ENCODE measurements at regions not wholly inside any gene's neighbourhood (a gene's known extent, or its start where the extent isn't known, plus 50 kb on each side); places are given as distances from the start of the nearest gene placed in this dataset.

DNA sequence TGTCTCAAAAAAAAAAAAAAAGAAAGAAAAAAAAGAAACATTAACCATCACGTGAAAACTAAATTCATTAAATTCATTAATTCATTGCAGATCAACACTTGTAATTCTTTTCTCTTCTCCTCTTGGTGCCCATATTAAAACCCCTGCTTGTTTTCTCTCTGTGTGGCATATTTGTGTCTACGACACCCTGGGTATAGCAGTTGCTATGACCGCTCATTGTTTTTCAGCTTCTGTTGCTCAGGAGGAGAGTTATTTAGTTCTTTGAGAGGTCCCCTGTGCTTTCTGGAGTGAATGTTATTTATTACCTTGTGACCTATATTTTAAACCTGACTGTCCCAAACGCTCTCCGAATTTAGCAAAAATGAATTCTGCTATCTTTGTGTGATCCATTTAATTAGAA, 62.3 kb upstream of the CLMP start:
- Mint-ChIP-seq H3K36me3 (ENCODE audit: low read depth) (peaks cover 3% of the 10 kb centered on the region), H3K27ac (no peak overlapping the region), H3K27me3 (ENCODE audit: insufficient read depth) (peaks cover 5% of the 10 kb centered on the region), H3K4me1 (peaks cover 12% of the 10 kb centered on the region), H3K9me3 (peaks cover 40% of the 10 kb centered on the region), H3K4me3 (no peak overlapping the region)
- 99 to 100% methylated on average over 3 to 5 of the region's 5 CpGs for WGBS, 2 experiments (ENCODE audit: insufficient coverage in 1 of 2, insufficient read length in 1 of 2)
- H3K36me3 ChIP-seq (ENCODE audit: control insufficient read depth, insufficient read depth, low read length): no peaks in the 10 kb centered on the region
- H3K27ac ChIP-seq (ENCODE audit: low read depth, low read length): no peak overlapping the region
- DNase-seq: no peak
- H3K9ac ChIP-seq (ENCODE audit: extremely low read depth, low read length, poor library complexity, severe bottlenecking): no peak overlapping the region
- TF ChIP-seq, protein P1, sequence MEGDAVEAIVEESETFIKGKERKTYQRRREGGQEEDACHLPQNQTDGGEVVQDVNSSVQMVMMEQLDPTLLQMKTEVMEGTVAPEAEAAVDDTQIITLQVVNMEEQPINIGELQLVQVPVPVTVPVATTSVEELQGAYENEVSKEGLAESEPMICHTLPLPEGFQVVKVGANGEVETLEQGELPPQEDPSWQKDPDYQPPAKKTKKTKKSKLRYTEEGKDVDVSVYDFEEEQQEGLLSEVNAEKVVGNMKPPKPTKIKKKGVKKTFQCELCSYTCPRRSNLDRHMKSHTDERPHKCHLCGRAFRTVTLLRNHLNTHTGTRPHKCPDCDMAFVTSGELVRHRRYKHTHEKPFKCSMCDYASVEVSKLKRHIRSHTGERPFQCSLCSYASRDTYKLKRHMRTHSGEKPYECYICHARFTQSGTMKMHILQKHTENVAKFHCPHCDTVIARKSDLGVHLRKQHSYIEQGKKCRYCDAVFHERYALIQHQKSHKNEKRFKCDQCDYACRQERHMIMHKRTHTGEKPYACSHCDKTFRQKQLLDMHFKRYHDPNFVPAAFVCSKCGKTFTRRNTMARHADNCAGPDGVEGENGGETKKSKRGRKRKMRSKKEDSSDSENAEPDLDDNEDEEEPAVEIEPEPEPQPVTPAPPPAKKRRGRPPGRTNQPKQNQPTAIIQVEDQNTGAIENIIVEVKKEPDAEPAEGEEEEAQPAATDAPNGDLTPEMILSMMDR (conservative IDR thresholded peaks at IDR 0.05): no peak
- no peak overlapping the region for H3K4me3 ChIP-seq (ENCODE audit: low read length)
- H3K4me1 ChIP-seq (ENCODE audit: control insufficient read depth, insufficient read depth, low read length): no peaks in the 10 kb centered on the region
- peaks cover 32% of the 10 kb centered on the region for H3K9me3 ChIP-seq (ENCODE audit: control insufficient read depth, low read length)
- H3K27me3 ChIP-seq (ENCODE audit: control insufficient read depth, insufficient read depth, low read length, poor library complexity, severe bottlenecking): no peaks in the 10 kb centered on the region

DNA sequence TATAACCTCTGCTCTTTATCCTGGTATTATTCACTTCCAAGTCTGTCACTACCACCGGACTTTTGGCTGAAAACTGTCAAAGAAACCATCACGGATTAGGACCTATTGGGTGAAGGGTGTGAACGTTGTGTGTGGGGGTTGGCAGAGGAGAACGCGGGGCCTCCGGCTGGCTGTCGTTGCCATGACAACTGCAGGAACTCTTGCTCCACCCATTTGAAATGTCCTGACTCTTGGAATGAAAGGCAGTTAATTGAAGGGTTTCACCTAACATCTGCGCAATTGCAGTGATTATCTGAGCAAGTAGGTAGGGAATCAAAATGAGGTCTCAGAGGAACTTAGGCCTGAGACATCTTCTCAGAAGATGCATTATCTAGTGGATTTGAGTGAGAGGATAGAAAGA, 60.9 kb upstream of the CLMP start:
- H3K9me3 Mint-ChIP-seq: peaks cover 40% of the 10 kb centered on the region
- Histone ChIP-seq H3K4me3 (ENCODE audit: low read length) (no peak overlapping the region), H3K9me3 (ENCODE audit: control insufficient read depth, low read length) (peaks cover 32% of the 10 kb centered on the region), H3K4me1 (ENCODE audit: control insufficient read depth, insufficient read depth, low read length) (no peaks in the 10 kb centered on the region), H3K27ac (ENCODE audit: low read depth, low read length) (no peak overlapping the region), H3K27me3 (ENCODE audit: control insufficient read depth, insufficient read depth, low read length, poor library complexity, severe bottlenecking) (no peaks in the 10 kb centered on the region), H3K36me3 (ENCODE audit: control insufficient read depth, insufficient read depth, low read length) (no peaks in the 10 kb centered on the region), H3K9ac (ENCODE audit: extremely low read depth, low read length, poor library complexity, severe bottlenecking) (no peak overlapping the region)
- H3K27ac Mint-ChIP-seq: no peak overlapping the region
- TF ChIP-seq, protein P1 (conservative IDR thresholded peaks at IDR 0.05): no peak
- peaks cover 5% of the 10 kb centered on the region for H3K27me3 Mint-ChIP-seq (ENCODE audit: insufficient read depth)
- H3K36me3 Mint-ChIP-seq (ENCODE audit: low read depth): peaks cover 3% of the 10 kb centered on the region
- H3K4me3 Mint-ChIP-seq: no peak overlapping the region
- no peak for DNase-seq
- H3K4me1 Mint-ChIP-seq: peaks cover 10% of the 10 kb centered on the region
- WGBS, 2 experiments (ENCODE audit: insufficient coverage in 1 of 2, insufficient read length in 1 of 2): 33 to 57% methylated on average over 6 to 8 of the region's 8 CpGs

DNA sequence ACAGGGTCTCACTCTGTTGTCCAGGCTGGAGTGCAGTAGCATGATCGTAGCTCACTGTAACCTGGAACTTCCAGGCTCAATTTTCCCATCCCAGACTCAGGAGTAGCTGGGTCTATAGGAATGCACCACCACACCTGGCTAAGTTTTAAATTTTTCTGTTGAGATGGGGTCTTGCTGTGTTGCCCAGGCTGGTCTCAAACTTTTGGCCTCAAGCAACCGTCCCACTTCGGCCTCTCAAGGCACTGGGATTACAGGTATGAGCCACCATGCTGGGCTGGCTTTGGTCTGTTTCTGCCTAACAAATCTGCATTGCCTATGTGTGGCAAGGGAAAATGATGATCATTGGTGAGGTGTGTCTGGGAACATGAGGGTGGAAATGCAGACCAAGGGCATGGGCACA, 59.3 kb upstream of the CLMP start:
- Mint-ChIP-seq H3K4me3 (no peak overlapping the region), H3K9me3 (peaks cover 26% of the 10 kb centered on the region), H3K36me3 (ENCODE audit: low read depth) (peaks cover 3% of the 10 kb centered on the region), H3K27me3 (ENCODE audit: insufficient read depth) (peaks cover 5% of the 10 kb centered on the region), H3K4me1 (peaks cover 10% of the 10 kb centered on the region), H3K27ac (no peak overlapping the region)
- TF ChIP-seq, protein P1 (conservative IDR thresholded peaks at IDR 0.05): no peak
- no peak overlapping the region for H3K4me3 ChIP-seq (ENCODE audit: low read length)
- no peak overlapping the region for H3K27ac ChIP-seq (ENCODE audit: low read depth, low read length)
- WGBS, 2 experiments (ENCODE audit: insufficient coverage in 1 of 2, insufficient read length in 1 of 2): 92 to 96% methylated on average over 3 of the region's 3 CpGs
- no peak overlapping the region for H3K9ac ChIP-seq (ENCODE audit: extremely low read depth, low read length, poor library complexity, severe bottlenecking)
- H3K36me3 ChIP-seq (ENCODE audit: control insufficient read depth, insufficient read depth, low read length): no peaks in the 10 kb centered on the region
- H3K9me3 ChIP-seq (ENCODE audit: control insufficient read depth, low read length): peaks cover 19% of the 10 kb centered on the region
- H3K4me1 ChIP-seq (ENCODE audit: control insufficient read depth, insufficient read depth, low read length): no peaks in the 10 kb centered on the region
- H3K27me3 ChIP-seq (ENCODE audit: control insufficient read depth, insufficient read depth, low read length, poor library complexity, severe bottlenecking): no peaks in the 10 kb centered on the region
- no peak for DNase-seq

Measured in endodermal cell (in vitro differentiated cells).